HG03575 (cell line): ENCODE measurements at regions not wholly inside any gene's neighbourhood (a gene's known extent, or its start where the extent isn't known, plus 50 kb on each side); places are given as distances from the start of the nearest gene placed in this dataset.

Experiments
- ATAC-seq: cut with Tn5 transposase; IDR thresholded peaks from one replicate; pipeline ENCODE4 v1.9.1; 2021; ENCODE audit not compliant: unreplicated experiment, insufficient number of reproducible peaks, low FRiP score; ENCODE audit errors: extremely low read depth

DNA sequence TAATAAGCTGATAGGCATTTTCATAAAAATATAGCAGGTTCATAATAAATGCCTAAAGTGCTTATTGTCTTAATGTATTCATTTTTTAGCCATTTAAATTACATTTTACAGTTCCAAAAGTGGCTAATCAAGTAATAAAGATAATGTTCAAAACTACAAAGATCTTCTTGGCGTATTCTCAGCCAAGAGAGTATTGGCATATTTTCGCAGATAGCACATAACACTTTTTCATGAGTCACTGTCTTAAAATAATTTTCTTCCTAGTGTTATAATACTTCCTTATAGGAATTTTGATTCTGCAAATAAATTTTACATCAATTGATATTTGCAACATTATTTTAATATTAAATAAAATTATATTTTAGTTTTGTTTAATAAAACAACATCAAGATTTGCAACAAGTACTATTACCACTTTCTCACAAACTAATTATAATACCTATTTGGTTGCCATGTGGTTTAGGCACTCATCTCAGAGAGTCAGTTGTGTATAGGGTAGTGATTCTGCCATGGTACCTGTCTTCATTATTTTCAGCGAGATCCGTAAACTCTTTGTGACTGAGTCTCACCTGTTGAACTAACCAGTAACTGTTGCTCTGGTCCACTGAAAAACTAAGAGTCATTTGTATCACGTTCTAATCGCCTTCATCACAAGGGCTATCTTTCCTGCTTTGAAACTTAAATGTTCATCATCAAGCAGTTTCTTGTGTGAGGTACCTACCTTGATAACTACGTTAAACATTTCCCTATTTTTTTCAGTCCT, 152.5 kb upstream of the AKR1E2 start:
- no peak for ATAC-seq

DNA sequence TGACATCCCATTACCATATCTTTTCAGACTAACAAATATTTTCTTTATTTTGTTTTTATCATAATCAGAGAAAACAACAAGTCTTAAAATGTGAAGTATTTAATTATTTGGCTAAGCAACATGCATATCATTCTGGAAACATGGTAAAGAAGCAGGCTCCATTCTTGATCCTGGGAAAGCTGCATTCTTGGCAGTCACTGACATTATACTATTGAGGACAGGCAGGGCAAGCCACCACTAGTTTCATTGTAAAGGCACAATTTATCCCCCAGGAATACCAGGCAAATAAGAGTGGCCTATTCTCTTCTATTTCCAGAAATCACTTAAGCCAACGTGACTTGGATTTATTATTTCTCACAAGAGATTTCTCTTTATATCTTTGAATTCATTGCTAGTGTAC, 153.8 kb upstream of the AKR1E2 start:
- no peak for ATAC-seq

DNA sequence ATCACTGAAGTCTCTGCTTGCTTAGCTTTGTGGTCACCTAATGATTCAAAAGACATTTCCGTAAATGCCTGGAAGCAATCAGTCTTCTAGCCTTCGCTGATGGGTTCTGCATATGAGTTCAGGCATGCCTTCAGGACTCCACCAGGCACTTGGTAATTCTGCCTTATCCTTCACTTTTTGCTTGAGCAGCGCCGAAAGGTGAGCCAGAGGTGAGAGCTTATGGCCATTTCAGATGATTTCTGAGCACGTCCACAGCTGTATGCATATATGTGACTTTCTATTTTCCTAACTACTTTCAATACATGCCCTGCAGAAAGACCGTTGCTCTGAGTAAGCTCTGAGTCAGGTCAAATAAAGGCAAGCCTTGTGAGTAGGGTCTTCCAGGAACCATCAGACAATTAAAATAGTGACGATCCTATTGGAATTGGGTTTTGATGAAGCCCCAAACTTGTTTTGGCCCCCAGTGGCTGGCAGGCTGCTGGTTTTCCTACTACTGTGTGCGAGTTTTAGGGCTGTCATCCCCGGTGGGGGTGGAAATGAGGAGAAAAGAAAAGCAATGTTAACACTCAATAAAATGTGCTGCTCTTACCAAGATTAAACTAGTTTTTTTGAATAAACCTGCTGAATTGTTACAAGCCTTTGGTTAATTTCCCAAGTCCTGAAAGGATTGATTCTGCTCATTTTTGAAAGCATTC, 154.4 kb upstream of the AKR1E2 start:
- ATAC-seq, result no peak

GRCh38 chr10:4670737-4671136, 155.3 kb upstream of the AKR1E2 start:
- ATAC-seq, result no peak

DNA sequence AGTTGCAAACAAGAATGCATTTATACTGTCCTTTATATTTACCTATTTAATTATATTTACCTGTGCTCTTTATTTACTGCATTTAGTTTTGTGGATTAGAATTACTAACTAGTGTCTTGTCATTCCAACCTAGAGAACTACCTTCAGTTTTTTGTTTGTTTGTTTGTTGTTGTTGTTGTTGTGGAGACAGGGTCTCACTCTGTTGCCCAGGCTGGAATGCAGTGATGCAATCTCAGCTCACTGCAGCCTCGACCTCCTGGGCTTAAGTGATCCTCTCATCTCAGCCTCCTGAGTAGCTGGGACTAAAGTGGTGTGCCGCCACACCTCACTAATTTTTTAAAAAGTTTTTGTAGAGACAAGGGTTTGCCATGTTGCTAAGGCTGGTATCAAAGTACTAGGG, 156.4 kb upstream of the AKR1E2 start:
- no peak for ATAC-seq

DNA sequence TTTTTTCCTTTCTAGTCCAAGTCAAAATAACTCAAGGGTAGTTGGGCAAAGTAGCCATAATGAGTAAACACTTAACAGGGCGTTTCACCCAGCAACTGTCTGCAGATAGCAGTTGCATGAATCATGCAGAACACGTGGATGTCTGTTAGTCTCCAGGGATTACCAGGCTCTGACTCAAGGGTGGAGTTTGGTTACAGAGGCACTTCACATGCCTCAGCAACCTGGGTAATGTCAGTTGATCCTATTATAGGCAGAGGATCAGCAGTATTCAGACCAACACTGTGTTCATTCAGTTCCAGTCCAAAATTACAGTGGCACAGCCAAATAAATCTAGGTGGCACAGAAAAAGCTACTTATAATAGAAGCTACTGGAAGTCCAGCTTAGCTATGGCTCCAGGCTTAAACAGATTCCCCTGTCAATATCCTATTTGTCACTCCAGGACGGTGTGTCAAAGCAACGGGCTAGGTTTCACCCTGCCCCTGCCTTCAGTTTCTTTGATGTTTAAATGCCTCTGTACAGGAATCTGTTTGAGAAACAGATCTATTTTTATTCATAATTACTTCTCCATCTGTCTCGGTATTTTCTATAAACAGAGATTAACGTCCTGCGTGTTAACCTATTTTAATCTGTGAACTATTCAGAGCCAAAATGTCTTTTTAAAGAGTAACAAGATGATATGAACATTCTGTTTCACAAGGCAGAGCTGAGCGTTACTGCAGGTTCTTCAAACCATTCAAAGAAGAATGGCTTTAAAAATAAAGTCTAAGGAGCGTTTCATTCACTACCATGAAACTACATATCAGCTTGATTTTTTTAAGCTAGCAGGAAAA, 162.6 kb upstream of the AKR1E2 start:
- ATAC-seq, result peak; percentile 88

GRCh38 chr10:4662576-4663161, 163.3 kb upstream of the AKR1E2 start:
- no peak for ATAC-seq

DNA sequence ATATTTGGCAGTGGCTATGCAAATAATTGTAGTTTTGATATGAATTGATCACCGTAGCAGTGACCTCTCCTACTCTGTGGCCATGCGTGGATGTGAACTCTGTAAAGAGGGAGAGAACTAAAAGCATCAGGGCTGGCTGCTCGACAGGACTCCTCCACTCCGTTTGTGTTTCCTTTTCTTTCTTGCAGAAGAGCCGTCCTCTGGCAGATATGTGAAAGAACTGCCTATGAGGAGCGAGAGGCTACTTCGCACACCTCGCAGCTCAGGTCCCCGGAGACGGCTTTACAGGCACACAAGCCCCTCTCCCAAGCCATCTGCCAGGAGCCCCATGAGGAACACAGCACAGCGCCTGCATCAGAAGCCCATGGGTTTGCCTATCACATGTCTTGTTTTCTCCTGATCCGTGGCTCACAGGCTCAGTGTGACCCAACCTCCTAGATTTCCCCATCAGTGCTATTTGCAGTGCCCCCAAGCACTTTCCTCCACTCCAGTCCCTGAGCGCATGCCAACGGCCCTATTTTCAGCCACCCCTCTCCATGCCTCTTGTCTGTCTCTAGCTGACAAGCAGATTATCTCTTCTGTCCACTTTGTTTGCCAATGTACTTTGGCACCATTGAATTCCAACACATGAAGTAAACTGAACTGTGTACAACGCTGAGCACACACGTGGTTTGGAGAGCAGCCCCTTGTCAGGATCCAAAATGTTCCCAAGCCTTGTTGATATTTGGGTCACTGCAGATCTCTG, 164.3 kb upstream of the AKR1E2 start:
- ATAC-seq, result no peak

DNA sequence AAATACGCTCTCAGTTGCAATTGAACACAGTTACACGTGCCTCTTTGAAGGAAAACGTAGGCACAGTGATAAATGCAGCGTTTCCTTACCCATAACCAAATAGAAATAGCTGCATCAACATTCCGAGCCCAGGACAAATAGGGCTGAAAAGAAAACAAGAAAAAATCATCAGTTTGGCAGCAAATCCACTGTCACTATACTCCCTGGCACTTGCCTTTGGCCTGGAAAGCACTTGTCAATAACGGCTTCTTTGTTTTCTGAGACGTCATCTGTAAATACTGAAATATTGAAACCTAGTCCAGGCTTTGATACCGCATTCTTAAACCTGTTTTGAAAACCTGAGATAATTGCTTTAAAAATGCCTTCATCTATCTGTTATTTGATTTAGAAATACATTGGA, 167.2 kb upstream of the AKR1E2 start:
- ATAC-seq, result no peak

- ATAC-seq, result no peak
Observed at GRCh38 chr10:4656576-4657194, 169.3 kb upstream of the AKR1E2 start.

DNA sequence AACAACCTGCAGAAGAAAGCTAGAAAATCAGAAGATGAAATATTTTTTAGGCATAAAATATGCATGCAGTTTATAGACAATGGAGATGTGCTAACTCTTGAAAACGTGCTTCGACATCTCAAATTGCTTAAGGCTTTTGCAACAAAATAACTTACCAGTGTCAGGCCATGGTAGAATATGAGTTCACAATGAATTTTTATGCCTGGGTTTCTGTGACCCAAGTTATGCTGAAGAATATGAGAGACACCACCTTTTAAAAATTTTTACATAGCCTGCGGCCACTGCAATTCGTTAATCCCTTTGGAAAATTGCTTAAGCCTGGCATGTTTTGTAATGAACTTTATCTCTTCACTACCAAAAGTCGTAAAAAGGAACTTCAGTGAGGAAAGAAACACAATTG, 170.1 kb upstream of the AKR1E2 start:
- no peak for ATAC-seq

DNA sequence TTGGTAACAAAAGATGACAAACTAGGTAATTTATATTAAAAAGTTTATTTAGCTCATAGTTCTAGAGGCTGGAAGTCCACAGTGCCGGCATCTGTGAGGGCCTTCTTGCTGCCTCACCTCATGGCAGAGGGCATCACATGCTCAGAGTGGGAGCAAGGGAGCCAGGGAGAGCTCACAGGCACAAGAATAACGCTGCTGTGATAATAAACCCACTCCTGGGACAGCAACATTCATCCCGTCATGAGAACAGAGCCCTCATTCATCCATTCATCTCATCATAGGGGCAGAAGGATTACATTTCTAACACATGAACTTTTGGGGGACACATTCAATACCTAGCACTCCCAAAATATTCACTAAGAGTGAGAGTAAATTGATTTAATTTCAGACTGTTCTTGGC, 170.6 kb upstream of the AKR1E2 start:
- ATAC-seq, result no peak

- ATAC-seq, result no peak
Observed at GRCh38 chr10:4654496-4654895, 171.5 kb upstream of the AKR1E2 start.

GRCh38 chr10:4653160-4653559, 172.8 kb upstream of the AKR1E2 start:
- no peak for ATAC-seq

DNA sequence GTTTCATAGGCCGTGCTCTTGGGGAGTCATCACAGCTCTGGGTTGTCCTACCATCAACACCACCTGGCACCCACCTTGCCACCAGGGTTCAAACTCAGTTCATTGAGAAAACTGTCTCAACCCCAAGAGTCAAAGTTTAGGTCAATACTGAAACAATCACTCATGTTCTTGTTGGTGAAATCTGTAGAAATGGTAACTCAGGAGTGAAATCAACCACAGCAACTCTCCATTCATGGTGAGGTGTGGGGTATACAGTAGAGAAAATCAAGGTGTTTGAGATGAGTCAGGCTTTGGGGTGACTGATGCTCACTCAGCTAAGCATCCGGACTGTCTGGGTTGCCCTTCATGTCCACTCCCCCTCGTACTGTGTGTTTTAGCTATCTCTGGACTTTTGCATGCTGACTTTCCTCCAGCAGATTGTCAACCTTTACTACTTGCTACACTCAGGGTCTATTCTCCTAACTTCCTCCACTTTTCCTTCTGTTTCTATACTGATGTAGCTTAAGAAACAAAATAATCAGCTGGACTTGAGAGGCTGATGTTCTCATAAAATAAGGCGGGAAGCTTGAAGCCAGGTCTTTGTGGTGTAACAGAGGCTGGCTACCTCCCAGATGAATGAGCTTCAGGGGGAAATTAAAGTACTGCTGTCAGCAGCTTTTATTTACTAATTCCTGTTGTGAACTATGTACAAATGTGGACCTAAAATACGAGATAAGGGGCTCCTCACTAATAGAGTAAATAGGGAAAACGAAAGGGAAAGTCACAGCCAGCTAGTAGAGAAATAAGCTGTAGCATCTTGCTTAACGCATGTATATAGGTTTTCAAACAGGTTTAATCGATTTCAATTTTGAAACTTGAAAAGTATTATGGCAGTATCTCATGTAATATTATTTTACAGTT, 173.6 kb upstream of the AKR1E2 start:
- ATAC-seq, result no peak

DNA sequence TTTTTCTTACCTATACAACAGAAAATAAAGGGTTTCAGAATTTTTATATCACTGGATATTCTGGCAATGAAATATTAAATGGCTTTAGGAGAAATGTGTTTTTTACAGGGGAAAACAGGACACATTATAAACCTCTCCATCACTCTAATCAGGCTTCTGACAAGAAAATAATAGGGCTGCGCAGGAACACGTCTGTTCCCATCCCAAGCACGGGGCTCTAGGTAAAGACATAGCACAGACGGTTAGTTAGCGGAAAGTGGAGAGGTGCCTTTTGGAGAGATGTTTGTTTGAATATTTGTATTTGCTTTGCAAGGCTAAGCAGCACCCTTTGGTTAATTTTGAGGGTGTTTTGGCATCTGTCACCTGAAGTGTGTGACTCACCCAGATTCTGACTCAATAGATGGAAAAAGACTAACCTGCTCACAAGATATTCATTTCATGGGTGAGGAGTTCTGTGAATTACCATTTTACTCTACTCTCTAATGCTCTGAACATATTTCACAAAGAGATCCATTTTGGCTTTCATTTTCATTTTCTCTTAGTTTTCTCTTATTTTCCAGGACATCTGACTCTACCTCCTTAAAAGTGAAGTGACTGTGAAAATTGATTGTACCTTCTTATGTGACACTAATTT, 174.5 kb upstream of the AKR1E2 start:
- ATAC-seq, result no peak

- no peak for ATAC-seq
Observed at GRCh38 chr10:4650582-4650981, 175.4 kb upstream of the AKR1E2 start.
